HG02938 (cell line): ENCODE measurements at regions not wholly inside any gene's neighbourhood (a gene's known extent, or its start where the extent isn't known, plus 50 kb on each side); places are given as distances from the start of the nearest gene placed in this dataset.

ENCODE experiments used
- ATAC-seq: cut with Tn5 transposase; IDR thresholded peaks from one replicate; pipeline ENCODE4 v1.9.1; 2021; ENCODE audit warnings: mild to moderate bottlenecking, moderate library complexity; ENCODE audit not compliant: unreplicated experiment

GRCh38 chr7:108810756-108811385 lies 241.2 kb downstream of the DNAJB9 start:
- ATAC-seq = no peak

- no peak for ATAC-seq
Measured at GRCh38 chr7:108813251-108814014, 243.8 kb downstream of the DNAJB9 start.

GRCh38 chr7:108815815-108816214 lies 246.1 kb downstream of the DNAJB9 start:
- ATAC-seq = no peak

GRCh38 chr7:108818742-108819141 lies 249.1 kb downstream of the DNAJB9 start:
- ATAC-seq = no peak

- no peak for ATAC-seq
Measured at GRCh38 chr7:108824840-108825580, 255.3 kb downstream of the DNAJB9 start.

- ATAC-seq = no peak
Measured at GRCh38 chr7:108825581-108825909, 255.9 kb downstream of the DNAJB9 start.

- no peak for ATAC-seq
Measured at GRCh38 chr7:108836256-108836655, 266.6 kb downstream of the DNAJB9 start.

GRCh38 chr7:108838198-108838597 lies 268.5 kb downstream of the DNAJB9 start:
- ATAC-seq = no peak

- no peak for ATAC-seq
Measured at GRCh38 chr7:108839076-108839475, 269.4 kb downstream of the DNAJB9 start.

- no peak for ATAC-seq
Measured at GRCh38 chr7:108845951-108846350, 276.3 kb downstream of the DNAJB9 start.

- no peak for ATAC-seq
Measured at GRCh38 chr7:108846471-108846870, 276.8 kb downstream of the DNAJB9 start.

- no peak for ATAC-seq
Measured at GRCh38 chr7:108848486-108848885, 278.8 kb downstream of the DNAJB9 start.

GRCh38 chr7:108860615-108861014 lies 290.9 kb downstream of the DNAJB9 start:
- no peak for ATAC-seq

- ATAC-seq = no peak
Measured at GRCh38 chr7:108861071-108861470, 291.4 kb downstream of the DNAJB9 start.

GRCh38 chr7:108863227-108863848 lies 293.7 kb downstream of the DNAJB9 start:
- ATAC-seq = no peak

- ATAC-seq = no peak
Measured at GRCh38 chr7:108869070-108869469, 299.4 kb downstream of the DNAJB9 start.

- no peak for ATAC-seq
Measured at GRCh38 chr7:108875139-108875538, 305.5 kb downstream of the DNAJB9 start.

GRCh38 chr7:108890862-108891261 lies 321.2 kb downstream of the DNAJB9 start:
- ATAC-seq = no peak

- no peak for ATAC-seq
Measured at GRCh38 chr7:108908456-108908855, 338.8 kb downstream of the DNAJB9 start.

- ATAC-seq = no peak
Measured at GRCh38 chr7:108911016-108911415, 341.3 kb downstream of the DNAJB9 start.

GRCh38 chr7:108920490-108920889 lies 350.8 kb downstream of the DNAJB9 start:
- no peak for ATAC-seq
